GM23338 (cell line): ENCODE measurements at regions not wholly inside any gene's neighbourhood (a gene's known extent, or its start where the extent isn't known, plus 50 kb on each side); places are given as distances from the start of the nearest gene placed in this dataset.

Experiments
- ATAC-seq: fragments of 200-7000 bp; cut with Tn5 transposase; 3 replicates; pipeline ENCODE4 v1.9.1; 2020
- DNase-seq: peaks from one replicate; pipeline ENCODE4 v3.0.0-alpha.2; 2015; ENCODE audit warnings: low spot score
- H2AFZ ChIP-seq: fragments of 200-600 bp; sonication (generic); 2 replicates; pipeline ENCODE4 v1.8.0; 2016; ENCODE audit warnings: antibody characterized with exemption, mild to moderate bottlenecking, moderate library complexity
- H3F3A ChIP-seq: fragments of 200-600 bp; sonication (generic); replicated peaks from 2 replicates; pipeline ENCODE4 v1.8.0; 2017; ENCODE audit warnings: antibody characterized with exemption, mixed run types, low read depth
- H3K27ac ChIP-seq: fragments of 200-600 bp; sonication (generic); 2 replicates; pipeline ENCODE4 v1.6.1; 2016; ENCODE audit warnings: low read depth
- H3K27me3 ChIP-seq: fragments of 200-600 bp; sonication (generic); 2 replicates; pipeline ENCODE4 v1.8.0; 2016; ENCODE audit warnings: mild to moderate bottlenecking, mixed run types, moderate library complexity; ENCODE audit not compliant: insufficient read depth
- H3K36me3 ChIP-seq: fragments of 200-600 bp; sonication (generic); 2 replicates; pipeline ENCODE4 v1.8.0; 2016; ENCODE audit warnings: mild to moderate bottlenecking; ENCODE audit not compliant: insufficient read depth
- H3K4me1 ChIP-seq: fragments of 200-600 bp; sonication (generic); 2 replicates; pipeline ENCODE4 v1.8.0; 2016; ENCODE audit warnings: mild to moderate bottlenecking, moderate library complexity; ENCODE audit not compliant: insufficient read depth
- H3K4me2 ChIP-seq: fragments of 200-600 bp; sonication (generic); 2 replicates; pipeline ENCODE4 v1.7.1; 2017; ENCODE audit warnings: mixed run types
- H3K4me3 ChIP-seq: fragments of 200-600 bp; sonication (generic); 2 replicates; pipeline ENCODE4 v1.6.1; 2016; ENCODE audit warnings: mixed run types
- H3K79me2 ChIP-seq: fragments of 200-600 bp; sonication (generic); replicated peaks from 2 replicates; pipeline ENCODE4 v1.8.0; 2017; ENCODE audit warnings: mild to moderate bottlenecking; ENCODE audit not compliant: insufficient read depth
- H3K9me2 ChIP-seq: fragments of 200-600 bp; sonication (generic); 2 replicates; pipeline ENCODE4 v1.8.0; 2017; ENCODE audit not compliant: insufficient read depth
- H4K20me1 ChIP-seq: fragments of 200-600 bp; sonication (generic); replicated peaks from 2 replicates; pipeline ENCODE4 v1.8.0; 2017; ENCODE audit warnings: mild to moderate bottlenecking; ENCODE audit not compliant: insufficient read depth
- H3K27ac Mint-ChIP-seq: 2 replicates; pipeline ENCODE4 v1.8.0; 2020; ENCODE audit warnings: inconsistent platforms, mild to moderate bottlenecking, moderate library complexity, mixed read lengths
- H3K27me3 Mint-ChIP-seq: 3 replicates; pipeline ENCODE4 v1.8.0; 2022; ENCODE audit warnings: low read depth, mild to moderate bottlenecking, moderate library complexity, mixed read lengths, inconsistent platforms; ENCODE audit not compliant: insufficient read depth, poor library complexity
- H3K36me3 Mint-ChIP-seq: 3 replicates; pipeline ENCODE4 v1.8.0; 2021; ENCODE audit warnings: low read depth, mild to moderate bottlenecking, inconsistent platforms, moderate library complexity, mixed read lengths
- H3K4me1 Mint-ChIP-seq: 3 replicates; pipeline ENCODE4 v1.8.0; 2020; ENCODE audit warnings: mild to moderate bottlenecking, inconsistent platforms, mixed read lengths
- H3K4me3 Mint-ChIP-seq: 3 replicates; pipeline ENCODE4 v1.8.0; 2021; ENCODE audit warnings: moderate library complexity, mild to moderate bottlenecking, inconsistent platforms, mixed read lengths
- H3K9me3 Mint-ChIP-seq: 3 replicates; pipeline ENCODE4 v1.8.0; 2020; ENCODE audit warnings: moderate library complexity, mild to moderate bottlenecking, inconsistent platforms, mixed read lengths
- CREB1 ChIP-seq: fragments of 250-450 bp; sonication (Bioruptor Pico); IDR thresholded peaks from 2 replicates; pipeline ENCODE4 v1.5.0; 2020; ENCODE audit warnings: low read depth, mild to moderate bottlenecking, moderate library complexity
- CTCF ChIP-seq, 2 experiments: fragments of 200-600 bp in 1 of 2; sonication (generic) in 1 of 2; conservative IDR thresholded peaks; 2 replicates each; pipeline versions ENCODE4 v1.5.1 to v1.6.1; 2016 to 2017; ENCODE audit warnings: antibody characterized with exemption in 2 of 2, low read depth in 2 of 2, mild to moderate bottlenecking in 2 of 2, moderate library complexity in 1 of 2
- ETS1 ChIP-seq: IDR thresholded peaks from 2 replicates; pipeline ENCODE4 v1.6.1; 2016; ENCODE audit warnings: antibody characterized with exemption
- EZH2 ChIP-seq: fragments of 200-600 bp; sonication (generic); IDR thresholded peaks from one replicate; pipeline ENCODE4 v1.8.0; 2017; ENCODE audit warnings: antibody characterized with exemption, mild to moderate bottlenecking, low read depth; ENCODE audit not compliant: unreplicated experiment
- EZH2phosphoT487 ChIP-seq: fragments of 200-600 bp; sonication (generic); IDR thresholded peaks from one replicate; pipeline ENCODE4 v1.8.1; 2018; ENCODE audit warnings: antibody characterized with exemption; ENCODE audit not compliant: unreplicated experiment
- JUNB ChIP-seq: IDR thresholded peaks from one replicate; pipeline ENCODE4 v1.6.1; 2016; ENCODE audit warnings: antibody characterized with exemption; ENCODE audit not compliant: unreplicated experiment
- NANOG ChIP-seq: IDR thresholded peaks from 2 replicates; pipeline ENCODE4 v1.6.1; 2016; ENCODE audit warnings: antibody characterized with exemption, borderline replicate concordance
- POLR2AphosphoS5 ChIP-seq: IDR thresholded peaks from 2 replicates; pipeline ENCODE4 v1.6.1; 2016; ENCODE audit warnings: antibody characterized with exemption, low read depth
- ZNF114 ChIP-seq: fragments of 250-450 bp; sonication (Bioruptor Pico); IDR thresholded peaks from 2 replicates; pipeline ENCODE4 v1.5.0; 2020; ENCODE audit warnings: mild to moderate bottlenecking, moderate library complexity
- ZNF331 ChIP-seq: fragments of 250-450 bp; sonication (Bioruptor Pico); IDR thresholded peaks from 2 replicates; pipeline ENCODE4 v1.5.0; 2020; ENCODE audit warnings: low read depth, mild to moderate bottlenecking, moderate library complexity
- TF ChIP-seq, protein P1 (sequence below): fragments of 250-450 bp; sonication (Bioruptor Pico); IDR thresholded peaks from 2 replicates; pipeline ENCODE4 v1.5.0; 2020; ENCODE audit warnings: mild to moderate bottlenecking, moderate library complexity

GRCh38 chr12:31865023-31865422 lies 94.2 kb upstream of the RESF1 start (continued):
- TF ChIP-seq CTCF (conservative IDR thresholded peaks at IDR 0.05; ENCODE audit: low read depth in 2 of 2), result no peak

GRCh38 chr12:31861360-31861759 lies 97.9 kb upstream of the RESF1 start:
- no peak for DNase-seq
- ATAC-seq, result no peak
- TF ChIP-seq CTCF (conservative IDR thresholded peaks at IDR 0.05; ENCODE audit: low read depth in 2 of 2) (no peak), ETS1 (no peak), CREB1 (CRISPR knock-in tag) (no peak), ZNF114 (CRISPR knock-in tag) (no peak), ZNF331 (CRISPR knock-in tag) (no peak), POLR2AphosphoS5 (no peak), EZH2 (no peak), NANOG (no peak), EZH2phosphoT487 (no peak), JUNB (no peak)
- TF ChIP-seq, protein P1, sequence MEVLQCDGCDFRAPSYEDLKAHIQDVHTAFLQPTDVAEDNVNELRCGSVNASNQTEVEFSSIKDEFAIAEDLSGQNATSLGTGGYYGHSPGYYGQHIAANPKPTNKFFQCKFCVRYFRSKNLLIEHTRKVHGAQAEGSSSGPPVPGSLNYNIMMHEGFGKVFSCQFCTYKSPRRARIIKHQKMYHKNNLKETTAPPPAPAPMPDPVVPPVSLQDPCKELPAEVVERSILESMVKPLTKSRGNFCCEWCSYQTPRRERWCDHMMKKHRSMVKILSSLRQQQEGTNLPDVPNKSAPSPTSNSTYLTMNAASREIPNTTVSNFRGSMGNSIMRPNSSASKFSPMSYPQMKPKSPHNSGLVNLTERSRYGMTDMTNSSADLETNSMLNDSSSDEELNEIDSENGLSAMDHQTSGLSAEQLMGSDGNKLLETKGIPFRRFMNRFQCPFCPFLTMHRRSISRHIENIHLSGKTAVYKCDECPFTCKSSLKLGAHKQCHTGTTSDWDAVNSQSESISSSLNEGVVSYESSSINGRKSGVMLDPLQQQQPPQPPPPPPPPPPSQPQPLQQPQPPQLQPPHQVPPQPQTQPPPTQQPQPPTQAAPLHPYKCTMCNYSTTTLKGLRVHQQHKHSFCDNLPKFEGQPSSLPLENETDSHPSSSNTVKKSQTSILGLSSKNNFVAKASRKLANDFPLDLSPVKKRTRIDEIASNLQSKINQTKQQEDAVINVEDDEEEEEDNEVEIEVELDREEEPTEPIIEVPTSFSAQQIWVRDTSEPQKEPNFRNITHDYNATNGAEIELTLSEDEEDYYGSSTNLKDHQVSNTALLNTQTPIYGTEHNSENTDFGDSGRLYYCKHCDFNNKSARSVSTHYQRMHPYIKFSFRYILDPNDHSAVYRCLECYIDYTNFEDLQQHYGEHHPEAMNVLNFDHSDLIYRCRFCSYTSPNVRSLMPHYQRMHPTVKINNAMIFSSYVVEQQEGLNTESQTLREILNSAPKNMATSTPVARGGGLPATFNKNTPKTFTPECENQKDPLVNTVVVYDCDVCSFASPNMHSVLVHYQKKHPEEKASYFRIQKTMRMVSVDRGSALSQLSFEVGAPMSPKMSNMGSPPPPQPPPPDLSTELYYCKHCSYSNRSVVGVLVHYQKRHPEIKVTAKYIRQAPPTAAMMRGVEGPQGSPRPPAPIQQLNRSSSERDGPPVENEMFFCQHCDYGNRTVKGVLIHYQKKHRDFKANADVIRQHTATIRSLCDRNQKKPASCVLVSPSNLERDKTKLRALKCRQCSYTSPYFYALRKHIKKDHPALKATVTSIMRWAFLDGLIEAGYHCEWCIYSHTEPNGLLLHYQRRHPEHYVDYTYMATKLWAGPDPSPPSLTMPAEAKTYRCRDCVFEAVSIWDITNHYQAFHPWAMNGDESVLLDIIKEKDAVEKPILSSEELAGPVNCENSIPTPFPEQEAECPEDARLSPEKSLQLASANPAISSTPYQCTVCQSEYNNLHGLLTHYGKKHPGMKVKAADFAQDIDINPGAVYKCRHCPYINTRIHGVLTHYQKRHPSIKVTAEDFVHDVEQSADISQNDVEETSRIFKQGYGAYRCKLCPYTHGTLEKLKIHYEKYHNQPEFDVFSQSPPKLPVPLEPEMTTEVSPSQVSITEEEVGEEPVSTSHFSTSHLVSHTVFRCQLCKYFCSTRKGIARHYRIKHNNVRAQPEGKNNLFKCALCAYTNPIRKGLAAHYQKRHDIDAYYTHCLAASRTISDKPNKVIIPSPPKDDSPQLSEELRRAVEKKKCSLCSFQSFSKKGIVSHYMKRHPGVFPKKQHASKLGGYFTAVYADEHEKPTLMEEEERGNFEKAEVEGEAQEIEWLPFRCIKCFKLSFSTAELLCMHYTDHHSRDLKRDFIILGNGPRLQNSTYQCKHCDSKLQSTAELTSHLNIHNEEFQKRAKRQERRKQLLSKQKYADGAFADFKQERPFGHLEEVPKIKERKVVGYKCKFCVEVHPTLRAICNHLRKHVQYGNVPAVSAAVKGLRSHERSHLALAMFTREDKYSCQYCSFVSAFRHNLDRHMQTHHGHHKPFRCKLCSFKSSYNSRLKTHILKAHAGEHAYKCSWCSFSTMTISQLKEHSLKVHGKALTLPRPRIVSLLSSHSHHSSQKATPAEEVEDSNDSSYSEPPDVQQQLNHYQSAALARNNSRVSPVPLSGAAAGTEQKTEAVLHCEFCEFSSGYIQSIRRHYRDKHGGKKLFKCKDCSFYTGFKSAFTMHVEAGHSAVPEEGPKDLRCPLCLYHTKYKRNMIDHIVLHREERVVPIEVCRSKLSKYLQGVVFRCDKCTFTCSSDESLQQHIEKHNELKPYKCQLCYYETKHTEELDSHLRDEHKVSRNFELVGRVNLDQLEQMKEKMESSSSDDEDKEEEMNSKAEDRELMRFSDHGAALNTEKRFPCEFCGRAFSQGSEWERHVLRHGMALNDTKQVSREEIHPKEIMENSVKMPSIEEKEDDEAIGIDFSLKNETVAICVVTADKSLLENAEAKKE (CRISPR knock-in tag), result no peak

More at GRCh38 chr12:31861360-31861759, 97.9 kb upstream of the RESF1 start:
- H3K4me3 ChIP-seq, result no peak overlapping the region
- no peaks in the 10 kb centered on the region for H3K36me3 ChIP-seq
- peaks cover 2% of the 10 kb centered on the region for H3K27me3 Mint-ChIP-seq
- no peak overlapping the region for H3K27ac Mint-ChIP-seq
- H3K27ac ChIP-seq, result no peak overlapping the region
- no peaks in the 10 kb centered on the region for H4K20me1 ChIP-seq
- H3K79me2 ChIP-seq, result no peaks in the 10 kb centered on the region
- no peaks in the 10 kb centered on the region for H3K4me1 ChIP-seq
- no peak overlapping the region for H3K4me2 ChIP-seq
- H3F3A ChIP-seq, result no peaks in the 10 kb centered on the region
- H2AFZ ChIP-seq, result no peak overlapping the region
- H3K4me1 Mint-ChIP-seq, result no peaks in the 10 kb centered on the region
- H3K4me3 Mint-ChIP-seq, result no peak overlapping the region
- H3K27me3 ChIP-seq, result no peaks in the 10 kb centered on the region
- peaks cover 8% of the 10 kb centered on the region; the same call in 2 of the 3 replicates for H3K9me3 Mint-ChIP-seq
- peaks cover 9% of the 10 kb centered on the region; the same call in 2 of the 3 replicates for H3K36me3 Mint-ChIP-seq
- no peaks in the 10 kb centered on the region for H3K9me2 ChIP-seq
